CD4-positive, alpha-beta T cell treated with Interleukin-12 subunit alpha and Interleukin-12 subunit beta, for 1 hour (primary cell): ENCODE measurements at regions not wholly inside any gene's neighbourhood (a gene's known extent, or its start where the extent isn't known, plus 50 kb on each side); places are given as distances from the start of the nearest gene placed in this dataset.
"Not testable (repeated sequence)": the region's sequence is repeated elsewhere in the genome, so short reads cannot be mapped to it uniquely, and the experiment has no call there.

Experiments
- DNase-seq: peaks from one replicate; pipeline ENCODE4 v3.0.0-alpha.2; 2020

GRCh38 chr9:64813072-64813471, 471.9 kb downstream of the FOXD4L5 start:
- not testable (repeated sequence) for DNase-seq

- DNase-seq: not testable (repeated sequence)
These were observed 506.3 kb downstream of the FOXD4L5 start for GRCh38 chr9:64778667-64779066.

- not testable (repeated sequence) for DNase-seq
These were observed 508.7 kb downstream of the FOXD4L5 start for GRCh38 chr9:64776269-64776668.

GRCh38 chr9:64774813-64775793, 509.9 kb downstream of the FOXD4L5 start:
- DNase-seq: peak; percentile 21

GRCh38 chr9:64774004-64774812, 510.8 kb downstream of the FOXD4L5 start:
- peak; percentile 36 for DNase-seq

GRCh38 chr9:64773491-64773931, 511.5 kb downstream of the FOXD4L5 start:
- DNase-seq: peak; percentile 42

GRCh38 chr9:64772751-64773331, 512.2 kb downstream of the FOXD4L5 start:
- DNase-seq: not testable (repeated sequence)

GRCh38 chr9:64772123-64772736, 512.8 kb downstream of the FOXD4L5 start:
- peak; percentile 36 for DNase-seq
